SK-N-SH treated with all-trans-retinoic acid at 6 μM for 48 hours (cell line): ENCODE measurements at regions not wholly inside any gene's neighbourhood (a gene's known extent, or its start where the extent isn't known, plus 50 kb on each side); places are given as distances from the start of the nearest gene placed in this dataset.

Experiments
- ATAC-seq: fragments of 200-7000 bp; cut with Tn5 transposase; 3 replicates; pipeline ENCODE4 v1.9.1; 2020; ENCODE audit warnings: mild to moderate bottlenecking, moderate library complexity
- ARNTL ChIP-seq: fragments of 450-650 bp; formaldehyde crosslinking; IDR thresholded peaks from 2 replicates; pipeline ENCODE4 v1.5.0; 2020; ENCODE audit warnings: low read depth, mild to moderate bottlenecking, moderate library complexity, borderline replicate concordance
- BACH2 ChIP-seq: fragments of 250-450 bp; sonication (Bioruptor Pico); IDR thresholded peaks from 2 replicates; pipeline ENCODE4 v1.9.0; 2021; ENCODE audit warnings: mild to moderate bottlenecking, borderline replicate concordance
- CSDC2 ChIP-seq: fragments of 250-450 bp; sonication (Bioruptor Pico); IDR thresholded peaks from 2 replicates; pipeline ENCODE4 v1.5.0; 2020; ENCODE audit warnings: mild to moderate bottlenecking, moderate library complexity
- ESRRG ChIP-seq: fragments of 250-450 bp; sonication (Bioruptor Pico); IDR thresholded peaks from 2 replicates; pipeline ENCODE4 v1.6.1; 2021; ENCODE audit warnings: mild to moderate bottlenecking
- GLIS3 ChIP-seq: fragments of 250-450 bp; sonication (Bioruptor Pico); IDR thresholded peaks from 2 replicates; pipeline ENCODE4 v1.5.0; 2020; ENCODE audit warnings: mild to moderate bottlenecking, moderate library complexity
- ISL1 ChIP-seq: fragments of 250-450 bp; sonication (Bioruptor Pico); IDR thresholded peaks from 2 replicates; pipeline ENCODE4 v2.1.2; 2022; ENCODE audit warnings: mild to moderate bottlenecking, moderate library complexity
- OSR1 ChIP-seq: fragments of 250-450 bp; sonication (Bioruptor Pico); IDR thresholded peaks from 2 replicates; pipeline ENCODE4 v1.8.0; 2022; ENCODE audit warnings: moderate library complexity, mild to moderate bottlenecking, inconsistent platforms
- POU6F1 ChIP-seq: fragments of 250-450 bp; sonication (Bioruptor Pico); IDR thresholded peaks from 2 replicates; pipeline ENCODE4 v1.8.0; 2021; ENCODE audit warnings: low read depth, mild to moderate bottlenecking, moderate library complexity, borderline replicate concordance
- PPARA ChIP-seq: fragments of 250-450 bp; sonication (Bioruptor Pico); IDR thresholded peaks from 2 replicates; pipeline ENCODE4 v1.5.0; 2020; ENCODE audit warnings: mild to moderate bottlenecking, borderline replicate concordance
- RARB ChIP-seq: fragments of 250-450 bp; sonication (Bioruptor Pico); IDR thresholded peaks from 2 replicates; pipeline ENCODE4 v1.8.0; 2021; ENCODE audit warnings: mild to moderate bottlenecking, moderate library complexity
- SNAI2 ChIP-seq: fragments of 250-450 bp; sonication (Bioruptor Pico); IDR thresholded peaks from 2 replicates; pipeline ENCODE4 v1.5.0; 2020; ENCODE audit warnings: mild to moderate bottlenecking, moderate library complexity
- TCF4 ChIP-seq: fragments of 250-450 bp; sonication (Bioruptor Pico); IDR thresholded peaks from 2 replicates; pipeline ENCODE4 v1.8.0; 2021; ENCODE audit warnings: mild to moderate bottlenecking, moderate library complexity, borderline replicate concordance
- TOX ChIP-seq: fragments of 250-450 bp; sonication (Bioruptor Pico); IDR thresholded peaks from 2 replicates; pipeline ENCODE4 v1.8.0; 2021; ENCODE audit warnings: mild to moderate bottlenecking, moderate library complexity, borderline replicate concordance
- TSHZ2 ChIP-seq: fragments of 250-450 bp; sonication (Bioruptor Pico); IDR thresholded peaks from 2 replicates; pipeline ENCODE4 v1.5.0; 2020; ENCODE audit warnings: mild to moderate bottlenecking, moderate library complexity
- ZC3H10 ChIP-seq: fragments of 250-450 bp; sonication (Bioruptor Pico); IDR thresholded peaks from 2 replicates; pipeline ENCODE4 v1.5.1; 2021; ENCODE audit warnings: mild to moderate bottlenecking, moderate library complexity
- ZFP30 ChIP-seq: fragments of 450-650 bp; formaldehyde crosslinking; IDR thresholded peaks from 2 replicates; pipeline ENCODE4 v1.5.0; 2022; ENCODE audit warnings: mild to moderate bottlenecking, moderate library complexity
- ZNF70 ChIP-seq: fragments of 450-650 bp; formaldehyde crosslinking; IDR thresholded peaks from 2 replicates; pipeline ENCODE4 v1.5.0; 2020; ENCODE audit warnings: mild to moderate bottlenecking, moderate library complexity
- TF ChIP-seq, protein P1 (sequence below): fragments of 250-450 bp; sonication (Bioruptor Pico); IDR thresholded peaks from 2 replicates; pipeline ENCODE4 v1.5.1; 2021; ENCODE audit warnings: mild to moderate bottlenecking, moderate library complexity
- TF ChIP-seq, protein P2 (sequence below): fragments of 250-450 bp; sonication (Bioruptor Pico); IDR thresholded peaks from 2 replicates; pipeline ENCODE4 v1.5.1; 2020; ENCODE audit warnings: low read depth, mild to moderate bottlenecking, moderate library complexity

DNA sequence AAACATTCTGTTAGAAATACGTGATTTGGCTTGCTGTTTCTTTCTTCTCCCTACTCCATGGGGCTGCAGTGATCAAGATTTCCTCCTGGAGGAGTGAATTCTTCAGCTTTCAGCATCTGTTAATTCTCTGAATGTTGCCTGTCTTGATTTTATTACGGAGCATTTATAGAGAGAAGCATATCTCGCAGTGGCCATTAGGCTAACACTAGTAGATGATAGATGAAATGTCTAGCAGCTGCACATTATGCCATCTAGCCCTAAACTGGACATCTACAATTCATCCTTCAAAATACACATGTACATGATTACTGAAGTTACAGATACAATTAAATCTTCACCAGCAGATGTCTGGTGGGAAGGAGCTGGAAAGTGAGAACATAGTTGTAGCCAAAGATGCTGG, 769.8 kb upstream of the NECTIN3 start:
- TF ChIP-seq, protein P1, sequence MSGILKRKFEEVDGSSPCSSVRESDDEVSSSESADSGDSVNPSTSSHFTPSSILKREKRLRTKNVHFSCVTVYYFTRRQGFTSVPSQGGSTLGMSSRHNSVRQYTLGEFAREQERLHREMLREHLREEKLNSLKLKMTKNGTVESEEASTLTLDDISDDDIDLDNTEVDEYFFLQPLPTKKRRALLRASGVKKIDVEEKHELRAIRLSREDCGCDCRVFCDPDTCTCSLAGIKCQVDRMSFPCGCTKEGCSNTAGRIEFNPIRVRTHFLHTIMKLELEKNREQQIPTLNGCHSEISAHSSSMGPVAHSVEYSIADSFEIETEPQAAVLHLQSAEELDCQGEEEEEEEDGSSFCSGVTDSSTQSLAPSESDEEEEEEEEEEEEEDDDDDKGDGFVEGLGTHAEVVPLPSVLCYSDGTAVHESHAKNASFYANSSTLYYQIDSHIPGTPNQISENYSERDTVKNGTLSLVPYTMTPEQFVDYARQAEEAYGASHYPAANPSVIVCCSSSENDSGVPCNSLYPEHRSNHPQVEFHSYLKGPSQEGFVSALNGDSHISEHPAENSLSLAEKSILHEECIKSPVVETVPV = no peak
- TF ChIP-seq TCF4 (CRISPR knock-in tag) (no peak), TOX (CRISPR knock-in tag) (no peak), RARB (no peak), ARNTL (CRISPR knock-in tag) (no peak), ZNF70 (CRISPR knock-in tag) (no peak), OSR1 (CRISPR knock-in tag) (no peak), ESRRG (CRISPR knock-in tag) (no peak), ISL1 (CRISPR knock-in tag) (no peak), SNAI2 (no peak)
- TF ChIP-seq, protein P2, sequence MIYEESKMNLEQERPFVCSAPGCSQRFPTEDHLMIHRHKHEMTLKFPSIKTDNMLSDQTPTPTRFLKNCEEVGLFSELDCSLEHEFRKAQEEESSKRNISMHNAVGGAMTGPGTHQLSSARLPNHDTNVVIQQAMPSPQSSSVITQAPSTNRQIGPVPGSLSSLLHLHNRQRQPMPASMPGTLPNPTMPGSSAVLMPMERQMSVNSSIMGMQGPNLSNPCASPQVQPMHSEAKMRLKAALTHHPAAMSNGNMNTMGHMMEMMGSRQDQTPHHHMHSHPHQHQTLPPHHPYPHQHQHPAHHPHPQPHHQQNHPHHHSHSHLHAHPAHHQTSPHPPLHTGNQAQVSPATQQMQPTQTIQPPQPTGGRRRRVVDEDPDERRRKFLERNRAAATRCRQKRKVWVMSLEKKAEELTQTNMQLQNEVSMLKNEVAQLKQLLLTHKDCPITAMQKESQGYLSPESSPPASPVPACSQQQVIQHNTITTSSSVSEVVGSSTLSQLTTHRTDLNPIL (CRISPR knock-in tag) = no peak
- ATAC-seq = no peak

DNA sequence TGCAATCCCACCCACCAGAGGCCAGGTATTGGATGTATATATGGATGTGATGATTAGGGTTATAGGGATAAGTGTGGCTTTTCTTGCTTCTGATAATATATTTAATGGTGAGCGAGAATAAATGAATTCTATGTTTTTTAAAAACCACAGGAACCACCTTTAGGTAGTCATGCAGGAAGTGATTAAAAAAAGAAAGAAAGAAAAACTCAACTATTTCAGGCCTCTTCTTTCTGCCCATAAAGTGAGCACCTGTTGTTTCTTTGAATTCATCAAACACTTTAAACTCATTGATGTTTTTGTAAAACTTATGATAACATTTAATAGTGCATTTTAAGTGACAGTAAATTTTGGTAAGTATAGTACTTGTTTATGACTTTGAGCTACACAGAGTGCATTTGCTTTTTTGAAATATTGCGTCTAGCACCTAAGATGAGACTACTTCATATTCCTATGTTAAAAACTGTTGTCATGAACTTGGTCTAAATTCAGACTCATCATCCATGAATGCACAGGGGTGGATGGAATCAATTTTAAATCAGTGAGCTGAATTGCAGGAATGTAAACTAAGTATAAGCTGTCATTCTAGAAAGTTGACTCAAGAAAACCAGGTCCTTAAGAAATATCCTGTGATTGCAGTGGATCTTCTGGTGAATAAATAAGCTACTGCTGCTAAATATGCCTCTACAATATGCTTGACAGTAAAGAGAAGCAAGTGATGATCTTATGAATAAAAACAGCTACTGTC, 764.4 kb upstream of the NECTIN3 start:
- no peak for ATAC-seq
- TF ChIP-seq OSR1 (CRISPR knock-in tag) = no peak
- TF ChIP-seq ZC3H10 (CRISPR knock-in tag) = no peak
- no peak for TF ChIP-seq CSDC2 (CRISPR knock-in tag)
- no peak for TF ChIP-seq TOX (CRISPR knock-in tag)
- TF ChIP-seq GLIS3 (CRISPR knock-in tag) = no peak
- TF ChIP-seq PPARA (CRISPR knock-in tag) = no peak
- TF ChIP-seq RARB = no peak
- no peak for TF ChIP-seq BACH2 (CRISPR knock-in tag)
- TF ChIP-seq, all 23 proteins: peak for 0

GRCh38 chr3:110311541-110311940, 760.1 kb upstream of the NECTIN3 start:
- no peak for ATAC-seq

DNA sequence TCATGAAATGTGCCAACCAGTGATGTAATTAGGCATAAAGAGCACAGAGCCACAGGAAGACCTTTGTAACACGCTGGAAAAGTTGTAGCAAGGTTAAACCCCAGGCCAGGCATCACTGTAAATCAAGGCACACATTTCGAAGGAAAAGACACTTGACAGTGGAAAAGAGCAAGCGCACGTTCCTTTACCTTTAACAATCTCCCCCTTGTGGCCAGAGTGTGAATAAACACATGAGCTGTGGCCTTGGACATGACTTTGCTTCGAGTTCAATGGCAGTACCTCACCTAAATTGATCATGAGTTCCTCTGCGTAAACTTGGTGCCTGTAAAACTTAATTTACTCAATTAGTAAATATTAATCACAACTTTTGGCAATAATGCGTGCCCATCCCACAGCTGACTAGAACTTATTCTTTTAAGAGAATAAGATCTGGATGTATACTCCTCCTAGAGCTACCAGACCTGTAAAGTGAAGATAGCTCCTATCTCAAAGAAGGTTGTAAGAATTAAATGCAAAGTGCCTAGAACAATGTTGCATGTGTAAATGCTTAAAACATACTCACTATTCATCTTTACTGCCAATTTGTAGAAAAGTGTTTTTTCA, 757.0 kb upstream of the NECTIN3 start:
- ATAC-seq = peak; percentile 74
- TF ChIP-seq TOX (CRISPR knock-in tag) (no peak), BACH2 (CRISPR knock-in tag) (no peak), TCF4 (CRISPR knock-in tag) (no peak), OSR1 (CRISPR knock-in tag) (no peak), TSHZ2 (CRISPR knock-in tag) (no peak)
- TF ChIP-seq, protein P1 = no peak

More at GRCh38 chr3:110311541-110311940, 760.1 kb upstream of the NECTIN3 start:
- TF ChIP-seq, protein P2 (CRISPR knock-in tag) = no peak
- no peak for TF ChIP-seq BACH2 (CRISPR knock-in tag)
- TF ChIP-seq SNAI2 = no peak
- TF ChIP-seq ZC3H10 (CRISPR knock-in tag) = no peak
- no peak for TF ChIP-seq OSR1 (CRISPR knock-in tag)
- TF ChIP-seq ESRRG (CRISPR knock-in tag) = no peak
- TF ChIP-seq POU6F1 (CRISPR knock-in tag) = no peak
- no peak for TF ChIP-seq ZFP30 (CRISPR knock-in tag)
- no peak for TF ChIP-seq ISL1 (CRISPR knock-in tag)
- TF ChIP-seq TOX (CRISPR knock-in tag) = no peak
- TF ChIP-seq CSDC2 (CRISPR knock-in tag) = no peak
